ENCODE measurements at regions not wholly inside any gene's neighbourhood (a gene's known extent, or its start where the extent isn't known, plus 50 kb on each side); places are given as distances from the start of the nearest gene placed in this dataset.

GRCh38 chr7:18315241-18315640, 180.3 kb upstream of the HDAC9 start:
- Histone ChIP-seq H3K4me3 (no peak overlapping the region), H3K9me3 (no peaks in the 10 kb centered on the region), H3K27me3 (no peaks in the 10 kb centered on the region), H3K27ac (no peak overlapping the region), H3K4me1 (peaks cover 16% of the 10 kb centered on the region), H3K36me3 (no peaks in the 10 kb centered on the region)
- DNase-seq (ENCODE audit: extremely low spot score in 2 of 2) = no peak
- TF ChIP-seq, protein P1, sequence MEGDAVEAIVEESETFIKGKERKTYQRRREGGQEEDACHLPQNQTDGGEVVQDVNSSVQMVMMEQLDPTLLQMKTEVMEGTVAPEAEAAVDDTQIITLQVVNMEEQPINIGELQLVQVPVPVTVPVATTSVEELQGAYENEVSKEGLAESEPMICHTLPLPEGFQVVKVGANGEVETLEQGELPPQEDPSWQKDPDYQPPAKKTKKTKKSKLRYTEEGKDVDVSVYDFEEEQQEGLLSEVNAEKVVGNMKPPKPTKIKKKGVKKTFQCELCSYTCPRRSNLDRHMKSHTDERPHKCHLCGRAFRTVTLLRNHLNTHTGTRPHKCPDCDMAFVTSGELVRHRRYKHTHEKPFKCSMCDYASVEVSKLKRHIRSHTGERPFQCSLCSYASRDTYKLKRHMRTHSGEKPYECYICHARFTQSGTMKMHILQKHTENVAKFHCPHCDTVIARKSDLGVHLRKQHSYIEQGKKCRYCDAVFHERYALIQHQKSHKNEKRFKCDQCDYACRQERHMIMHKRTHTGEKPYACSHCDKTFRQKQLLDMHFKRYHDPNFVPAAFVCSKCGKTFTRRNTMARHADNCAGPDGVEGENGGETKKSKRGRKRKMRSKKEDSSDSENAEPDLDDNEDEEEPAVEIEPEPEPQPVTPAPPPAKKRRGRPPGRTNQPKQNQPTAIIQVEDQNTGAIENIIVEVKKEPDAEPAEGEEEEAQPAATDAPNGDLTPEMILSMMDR (IDR thresholded peaks at IDR 0.05) = no peak
- TF ChIP-seq POLR2A (IDR thresholded peaks at IDR 0.05) = no peak
- no peak for TF ChIP-seq POLR2AphosphoS5 (IDR thresholded peaks at IDR 0.05; ENCODE audit: insufficient read depth in 1 of 2, low read depth in 1 of 2)
- intact Hi-C loops (cut with DNase I) = no loop called here

GRCh38 chr7:18317941-18318340, 177.6 kb upstream of the HDAC9 start:
- intact Hi-C loops (cut with DNase I) = no loop called here
- H3K27me3 ChIP-seq = no peaks in the 10 kb centered on the region
- H3K4me3 ChIP-seq = no peak overlapping the region
- DNase-seq (ENCODE audit: extremely low spot score in 2 of 2) = no peak
- peak overlapping the region; percentile 28 for H3K27ac ChIP-seq
- no peaks in the 10 kb centered on the region for H3K9me3 ChIP-seq
- peaks cover 24% of the 10 kb centered on the region for H3K4me1 ChIP-seq
- no peaks in the 10 kb centered on the region for H3K36me3 ChIP-seq
- TF ChIP-seq POLR2A (IDR thresholded peaks at IDR 0.05) (no peak), POLR2AphosphoS5 (IDR thresholded peaks at IDR 0.05; ENCODE audit: insufficient read depth in 1 of 2, low read depth in 1 of 2) (no peak)
- TF ChIP-seq, protein P1 (IDR thresholded peaks at IDR 0.05) = no peak

- intact Hi-C loops (cut with DNase I) = no loop called here
- Histone ChIP-seq H3K27me3 (no peaks in the 10 kb centered on the region), H3K4me1 (peaks cover 21% of the 10 kb centered on the region)
Observed at GRCh38 chr7:18320422-18320821, 175.1 kb upstream of the HDAC9 start.

DNA sequence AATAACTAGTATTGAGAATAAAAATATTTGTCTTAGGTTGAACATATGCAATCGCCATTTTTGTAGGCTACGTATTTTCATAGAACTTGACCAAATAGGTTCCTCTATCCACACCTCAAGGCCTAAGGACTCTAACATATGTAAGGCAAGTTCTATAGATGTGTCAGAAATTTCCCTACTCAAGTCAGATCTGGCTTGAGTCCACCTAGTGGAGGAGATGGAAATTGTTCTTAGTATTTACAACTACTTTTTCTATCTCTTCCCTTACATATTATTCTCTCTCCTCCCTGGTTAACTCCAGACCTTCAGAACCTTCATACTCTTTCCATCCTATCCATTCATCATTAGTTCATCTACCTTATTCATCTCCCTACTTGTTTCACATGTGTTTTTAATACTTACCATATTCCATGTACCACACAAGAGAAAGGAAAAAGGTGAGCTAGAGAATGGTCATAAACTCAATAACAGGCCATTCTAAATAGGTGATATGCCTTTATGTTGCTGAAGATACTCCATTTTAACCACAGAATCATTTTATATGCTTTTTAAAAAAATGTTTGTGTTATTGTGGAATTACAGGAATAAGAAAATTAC, 174.5 kb upstream of the HDAC9 start:
- no peak for DNase-seq (ENCODE audit: extremely low spot score in 2 of 2)
- H3K27ac ChIP-seq = peak overlapping the region; percentile 22

More at GRCh38 chr7:18320422-18320821, 175.1 kb upstream of the HDAC9 start:
- no peak overlapping the region for H3K4me3 ChIP-seq
- no peaks in the 10 kb centered on the region for H3K36me3 ChIP-seq
- DNase-seq (ENCODE audit: extremely low spot score in 2 of 2) = no peak
- no peak for TF ChIP-seq POLR2AphosphoS5 (IDR thresholded peaks at IDR 0.05; ENCODE audit: insufficient read depth in 1 of 2, low read depth in 1 of 2)
- TF ChIP-seq, protein P1 (IDR thresholded peaks at IDR 0.05) = no peak
- TF ChIP-seq POLR2A (IDR thresholded peaks at IDR 0.05) = no peak
- H3K9me3 ChIP-seq = no peaks in the 10 kb centered on the region
- peak overlapping the region; percentile 22 for H3K27ac ChIP-seq

DNA sequence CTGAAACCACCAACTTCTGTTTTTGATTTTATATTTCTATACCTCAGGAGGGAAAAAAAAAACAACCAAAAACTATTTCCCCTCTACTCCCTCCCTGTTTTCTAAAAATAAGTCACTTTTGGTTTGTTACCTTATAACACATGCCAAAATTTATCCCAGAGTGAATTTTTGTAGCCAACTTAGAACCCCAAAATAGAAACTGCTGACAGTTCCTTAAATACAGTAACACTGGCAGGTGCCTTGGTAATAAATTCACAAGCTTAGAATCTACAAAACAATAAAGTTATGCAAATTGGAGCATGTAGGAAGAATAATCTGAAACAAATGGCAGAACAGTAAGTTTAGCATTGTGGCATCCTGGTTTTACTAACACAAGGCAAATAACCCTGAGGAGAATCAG, 165.0 kb upstream of the HDAC9 start:
- intact Hi-C loops (cut with DNase I) = no loop called here

More for the DNA sequence above, 174.5 kb upstream of the HDAC9 start:
- Histone ChIP-seq H3K27me3 (no peaks in the 10 kb centered on the region), H3K4me1 (peaks cover 21% of the 10 kb centered on the region), H3K4me3 (no peak overlapping the region), H3K9me3 (no peaks in the 10 kb centered on the region), H3K36me3 (no peaks in the 10 kb centered on the region)
- intact Hi-C loops (cut with DNase I) = no loop called here
- TF ChIP-seq, protein P1 (IDR thresholded peaks at IDR 0.05) = no peak
- TF ChIP-seq POLR2AphosphoS5 (IDR thresholded peaks at IDR 0.05; ENCODE audit: insufficient read depth in 1 of 2, low read depth in 1 of 2) (no peak), POLR2A (IDR thresholded peaks at IDR 0.05) (no peak)

More for the DNA sequence above, 165.0 kb upstream of the HDAC9 start:
- Histone ChIP-seq H3K4me3 (no peak overlapping the region), H3K36me3 (no peaks in the 10 kb centered on the region), H3K4me1 (no peaks in the 10 kb centered on the region), H3K27me3 (no peaks in the 10 kb centered on the region), H3K9me3 (no peaks in the 10 kb centered on the region), H3K27ac (no peak overlapping the region)
- TF ChIP-seq, protein P1 (IDR thresholded peaks at IDR 0.05) = no peak
- TF ChIP-seq POLR2AphosphoS5 (IDR thresholded peaks at IDR 0.05; ENCODE audit: insufficient read depth in 1 of 2, low read depth in 1 of 2) (no peak), POLR2A (IDR thresholded peaks at IDR 0.05) (no peak)
- no peak for DNase-seq (ENCODE audit: extremely low spot score in 2 of 2)
